WTC11 (cell line): ENCODE measurements at regions not wholly inside any gene's neighbourhood (a gene's known extent, or its start where the extent isn't known, plus 50 kb on each side); places are given as distances from the start of the nearest gene placed in this dataset.

Source experiments
- ATF1 ChIP-seq: sonication (generic); formaldehyde crosslinking; IDR thresholded peaks from 2 replicates; pipeline ENCODE4 v1.8.1; 2023; ENCODE audit warnings: mild to moderate bottlenecking, moderate library complexity, missing genetic modification reagents
- CREB1 ChIP-seq: sonication (generic); formaldehyde crosslinking; IDR thresholded peaks from 2 replicates; pipeline ENCODE4 v1.8.0; 2023; ENCODE audit warnings: mild to moderate bottlenecking, missing genetic modification reagents
- ETV6 ChIP-seq: sonication (generic); formaldehyde crosslinking; IDR thresholded peaks from 2 replicates; pipeline ENCODE4 v1.8.1; 2022; ENCODE audit warnings: mild to moderate bottlenecking, missing genetic modification reagents
- GABPB1 ChIP-seq: sonication (generic); formaldehyde crosslinking; IDR thresholded peaks from 2 replicates; pipeline ENCODE4 v1.8.1; 2023; ENCODE audit warnings: mild to moderate bottlenecking, missing genetic modification reagents
- JUN ChIP-seq: sonication (generic); formaldehyde crosslinking; IDR thresholded peaks from 2 replicates; pipeline ENCODE4 v1.8.0; 2023; ENCODE audit warnings: mild to moderate bottlenecking, missing genetic modification reagents
- MAX ChIP-seq: sonication (generic); formaldehyde crosslinking; IDR thresholded peaks from 2 replicates; pipeline ENCODE4 v1.8.0; 2022; ENCODE audit warnings: mild to moderate bottlenecking, missing genetic modification reagents
- PRRX2 ChIP-seq: fragments of 250-450 bp; sonication (Bioruptor Pico); IDR thresholded peaks from 2 replicates; pipeline ENCODE4 v1.8.0; 2021; ENCODE audit warnings: mild to moderate bottlenecking
- SOX15 ChIP-seq: fragments of 250-450 bp; sonication (Bioruptor Pico); IDR thresholded peaks from 2 replicates; pipeline ENCODE4 v1.9.0; 2021; ENCODE audit warnings: mild to moderate bottlenecking
- SP1 ChIP-seq: sonication (generic); formaldehyde crosslinking; conservative IDR thresholded peaks from 2 replicates; pipeline ENCODE4 v1.8.1; 2022; ENCODE audit warnings: missing genetic modification reagents
- TCF7 ChIP-seq: sonication (generic); formaldehyde crosslinking; IDR thresholded peaks from 2 replicates; pipeline ENCODE4 v1.8.0; 2022; ENCODE audit warnings: mild to moderate bottlenecking, low read depth, missing genetic modification reagents, moderate library complexity
- TEAD4 ChIP-seq: sonication (generic); formaldehyde crosslinking; IDR thresholded peaks from 2 replicates; pipeline ENCODE4 v1.8.0; 2022; ENCODE audit warnings: mild to moderate bottlenecking, missing genetic modification reagents
- TP53 ChIP-seq: sonication (generic); formaldehyde crosslinking; IDR thresholded peaks from 2 replicates; pipeline ENCODE4 v1.8.1; 2023; ENCODE audit warnings: mild to moderate bottlenecking, missing genetic modification reagents
- TF ChIP-seq, protein P1 (sequence below): fragments of 200-600 bp; IDR thresholded peaks from 2 replicates; pipeline ENCODE4 v1.8.0; 2022; ENCODE audit warnings: antibody characterized with exemption

DNA sequence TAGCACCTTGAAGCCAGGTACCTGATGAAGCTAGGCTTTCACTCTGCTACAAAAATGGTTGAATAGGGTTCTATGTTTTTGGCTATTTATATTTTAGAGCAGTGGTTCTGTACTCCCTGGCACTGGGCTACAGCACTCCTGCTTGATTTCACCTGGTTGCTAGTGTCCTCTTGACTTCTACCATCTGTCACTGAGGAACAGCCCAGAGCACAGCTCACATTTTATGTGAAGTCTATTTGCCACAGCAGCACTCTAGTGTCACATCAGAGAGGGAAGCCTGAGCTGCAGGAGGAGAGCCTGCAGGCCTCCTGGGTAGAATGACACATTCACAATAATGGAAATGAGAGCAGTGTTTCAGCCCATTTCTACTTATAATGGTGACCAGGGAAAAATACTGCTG, 184.2 kb downstream of the ZNF486 start:
- no peak for TF ChIP-seq TCF7 (CRISPR knock-in tag)
- TF ChIP-seq, protein P1, sequence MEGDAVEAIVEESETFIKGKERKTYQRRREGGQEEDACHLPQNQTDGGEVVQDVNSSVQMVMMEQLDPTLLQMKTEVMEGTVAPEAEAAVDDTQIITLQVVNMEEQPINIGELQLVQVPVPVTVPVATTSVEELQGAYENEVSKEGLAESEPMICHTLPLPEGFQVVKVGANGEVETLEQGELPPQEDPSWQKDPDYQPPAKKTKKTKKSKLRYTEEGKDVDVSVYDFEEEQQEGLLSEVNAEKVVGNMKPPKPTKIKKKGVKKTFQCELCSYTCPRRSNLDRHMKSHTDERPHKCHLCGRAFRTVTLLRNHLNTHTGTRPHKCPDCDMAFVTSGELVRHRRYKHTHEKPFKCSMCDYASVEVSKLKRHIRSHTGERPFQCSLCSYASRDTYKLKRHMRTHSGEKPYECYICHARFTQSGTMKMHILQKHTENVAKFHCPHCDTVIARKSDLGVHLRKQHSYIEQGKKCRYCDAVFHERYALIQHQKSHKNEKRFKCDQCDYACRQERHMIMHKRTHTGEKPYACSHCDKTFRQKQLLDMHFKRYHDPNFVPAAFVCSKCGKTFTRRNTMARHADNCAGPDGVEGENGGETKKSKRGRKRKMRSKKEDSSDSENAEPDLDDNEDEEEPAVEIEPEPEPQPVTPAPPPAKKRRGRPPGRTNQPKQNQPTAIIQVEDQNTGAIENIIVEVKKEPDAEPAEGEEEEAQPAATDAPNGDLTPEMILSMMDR, result no peak
- no peak for TF ChIP-seq CREB1
- no peak for TF ChIP-seq JUN
- TF ChIP-seq GABPB1 (CRISPR knock-in tag), result no peak
- no peak for TF ChIP-seq TP53 (CRISPR knock-in tag)
- no peak for TF ChIP-seq PRRX2 (CRISPR knock-in tag)
- TF ChIP-seq SOX15 (CRISPR knock-in tag), result no peak
- TF ChIP-seq MAX (CRISPR knock-in tag), result no peak
- no peak for TF ChIP-seq TEAD4 (CRISPR knock-in tag)
- TF ChIP-seq ATF1 (CRISPR knock-in tag), result no peak
- no peak for TF ChIP-seq ETV6 (CRISPR knock-in tag)
- no peak for TF ChIP-seq SP1 (CRISPR knock-in tag)
